Kidney epithelial cell (primary cell): ENCODE measurements at regions not wholly inside any gene's neighbourhood (a gene's known extent, or its start where the extent isn't known, plus 50 kb on each side); places are given as distances from the start of the nearest gene placed in this dataset.

ENCODE experiments used
- DNase-seq: peaks from one replicate; pipeline ENCODE4 v3.0.0-alpha.2; 2010; ENCODE audit warnings: low read depth
- H3K27me3 ChIP-seq: 2 replicates; pipeline ENCODE4 v1.6.0; 2011; ENCODE audit warnings: low read length; ENCODE audit not compliant: control insufficient read depth, insufficient read depth
- H3K36me3 ChIP-seq: 2 replicates; pipeline ENCODE4 v1.5.1; 2011; ENCODE audit warnings: low read length; ENCODE audit not compliant: control insufficient read depth, insufficient read depth
- H3K4me3 ChIP-seq: 2 replicates; pipeline ENCODE4 v1.5.1; 2011; ENCODE audit warnings: low read depth, mild to moderate bottlenecking, control low read depth, low read length
- TF ChIP-seq, protein P1 (sequence below): IDR thresholded peaks from 2 replicates; pipeline ENCODE4 v1.5.1; 2011; ENCODE audit warnings: mild to moderate bottlenecking, moderate library complexity, low read length, control low read depth, inconsistent platforms; ENCODE audit not compliant: insufficient read depth, poor library complexity, severe bottlenecking

DNA sequence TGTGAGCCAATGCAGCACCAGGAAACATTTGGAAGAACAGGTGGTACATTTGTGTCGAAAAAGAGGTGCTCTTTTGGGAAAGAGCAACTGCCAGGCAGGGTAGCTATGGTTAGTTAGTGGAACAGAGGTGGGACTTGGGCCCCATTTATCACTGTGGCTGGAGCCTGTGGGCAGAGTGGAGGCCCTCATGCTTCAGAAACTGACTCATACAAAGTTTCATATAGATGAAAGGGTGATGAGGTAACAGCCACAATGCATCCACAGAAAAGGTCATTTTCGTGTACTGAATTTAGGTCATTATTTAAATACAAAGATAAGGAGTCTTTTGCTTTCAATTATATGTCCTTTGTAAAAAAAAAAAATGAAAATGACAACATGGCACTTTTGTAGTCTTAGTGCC, 76.4 kb upstream of the HS3ST5 start:
- H3K4me3 ChIP-seq = no peak overlapping the region
- TF ChIP-seq, protein P1, sequence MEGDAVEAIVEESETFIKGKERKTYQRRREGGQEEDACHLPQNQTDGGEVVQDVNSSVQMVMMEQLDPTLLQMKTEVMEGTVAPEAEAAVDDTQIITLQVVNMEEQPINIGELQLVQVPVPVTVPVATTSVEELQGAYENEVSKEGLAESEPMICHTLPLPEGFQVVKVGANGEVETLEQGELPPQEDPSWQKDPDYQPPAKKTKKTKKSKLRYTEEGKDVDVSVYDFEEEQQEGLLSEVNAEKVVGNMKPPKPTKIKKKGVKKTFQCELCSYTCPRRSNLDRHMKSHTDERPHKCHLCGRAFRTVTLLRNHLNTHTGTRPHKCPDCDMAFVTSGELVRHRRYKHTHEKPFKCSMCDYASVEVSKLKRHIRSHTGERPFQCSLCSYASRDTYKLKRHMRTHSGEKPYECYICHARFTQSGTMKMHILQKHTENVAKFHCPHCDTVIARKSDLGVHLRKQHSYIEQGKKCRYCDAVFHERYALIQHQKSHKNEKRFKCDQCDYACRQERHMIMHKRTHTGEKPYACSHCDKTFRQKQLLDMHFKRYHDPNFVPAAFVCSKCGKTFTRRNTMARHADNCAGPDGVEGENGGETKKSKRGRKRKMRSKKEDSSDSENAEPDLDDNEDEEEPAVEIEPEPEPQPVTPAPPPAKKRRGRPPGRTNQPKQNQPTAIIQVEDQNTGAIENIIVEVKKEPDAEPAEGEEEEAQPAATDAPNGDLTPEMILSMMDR = no peak
- H3K27me3 ChIP-seq = no peaks in the 10 kb centered on the region
- DNase-seq = no peak
- H3K36me3 ChIP-seq = no peaks in the 10 kb centered on the region

DNA sequence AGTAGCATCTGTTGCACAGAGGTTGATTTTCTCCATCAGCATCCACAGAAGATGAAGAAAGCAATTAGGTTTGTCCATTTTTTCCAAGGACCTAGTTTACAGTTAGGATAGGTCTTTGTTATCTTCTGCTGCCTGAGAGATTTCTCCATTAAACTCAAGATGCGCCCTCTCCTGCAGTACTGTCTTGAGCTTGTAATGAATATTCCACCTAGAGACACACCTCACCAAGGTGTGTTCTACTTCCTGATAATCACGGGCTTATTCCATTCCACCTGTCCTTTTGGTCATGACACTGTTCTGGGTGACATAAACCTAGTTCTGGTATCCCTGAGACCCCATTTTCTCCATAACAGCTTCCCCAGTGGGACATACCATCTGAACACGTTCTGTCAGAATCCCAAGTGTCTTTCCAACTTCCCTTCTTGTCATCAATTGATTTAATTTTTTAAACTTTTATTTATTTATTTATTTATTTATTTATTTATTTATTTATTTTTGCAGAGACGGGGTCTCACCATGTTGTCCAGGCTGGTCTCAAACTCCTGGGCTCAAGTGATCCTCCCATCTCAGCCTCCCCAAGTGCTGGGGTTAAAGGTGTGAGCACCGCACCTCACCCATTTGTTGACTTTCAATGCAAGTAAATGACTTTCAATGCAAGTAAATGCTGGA, 75.6 kb upstream of the HS3ST5 start:
- H3K4me3 ChIP-seq = no peak overlapping the region
- no peaks in the 10 kb centered on the region for H3K36me3 ChIP-seq
- TF ChIP-seq, protein P1 = no peak
- H3K27me3 ChIP-seq = no peaks in the 10 kb centered on the region
- no peak for DNase-seq

DNA sequence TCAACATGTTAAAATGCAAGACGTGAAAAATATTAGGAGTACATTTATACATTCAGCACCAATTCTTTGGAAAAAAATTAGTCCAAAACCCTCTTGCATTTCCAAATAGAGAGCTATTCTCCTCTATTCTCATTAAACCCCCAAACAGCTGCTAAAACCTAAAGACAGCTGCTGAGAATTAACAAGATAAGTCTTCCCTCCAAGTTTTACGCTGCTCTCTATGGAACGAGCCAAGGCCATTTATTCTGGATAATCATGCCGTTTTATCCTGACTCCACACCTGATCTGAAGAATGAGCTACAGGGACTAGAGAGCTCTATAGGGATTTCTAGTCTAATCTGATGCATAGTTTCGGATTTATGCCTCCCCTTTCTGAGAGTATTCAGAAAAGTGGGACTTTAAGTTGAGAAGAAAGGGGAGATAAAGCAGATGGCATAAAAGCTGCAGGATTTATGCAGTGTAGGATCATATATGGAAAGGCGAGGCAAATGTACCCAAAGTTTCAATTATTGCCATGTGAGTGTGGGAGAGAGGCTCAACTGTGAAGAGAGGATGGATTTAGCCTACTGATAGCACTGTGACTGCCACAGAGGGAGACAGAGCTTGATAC, 64.7 kb upstream of the HS3ST5 start:
- DNase-seq = no peak
- Histone ChIP-seq H3K4me3 (no peak overlapping the region), H3K27me3 (no peaks in the 10 kb centered on the region), H3K36me3 (no peaks in the 10 kb centered on the region)
- TF ChIP-seq, protein P1 = no peak

DNA sequence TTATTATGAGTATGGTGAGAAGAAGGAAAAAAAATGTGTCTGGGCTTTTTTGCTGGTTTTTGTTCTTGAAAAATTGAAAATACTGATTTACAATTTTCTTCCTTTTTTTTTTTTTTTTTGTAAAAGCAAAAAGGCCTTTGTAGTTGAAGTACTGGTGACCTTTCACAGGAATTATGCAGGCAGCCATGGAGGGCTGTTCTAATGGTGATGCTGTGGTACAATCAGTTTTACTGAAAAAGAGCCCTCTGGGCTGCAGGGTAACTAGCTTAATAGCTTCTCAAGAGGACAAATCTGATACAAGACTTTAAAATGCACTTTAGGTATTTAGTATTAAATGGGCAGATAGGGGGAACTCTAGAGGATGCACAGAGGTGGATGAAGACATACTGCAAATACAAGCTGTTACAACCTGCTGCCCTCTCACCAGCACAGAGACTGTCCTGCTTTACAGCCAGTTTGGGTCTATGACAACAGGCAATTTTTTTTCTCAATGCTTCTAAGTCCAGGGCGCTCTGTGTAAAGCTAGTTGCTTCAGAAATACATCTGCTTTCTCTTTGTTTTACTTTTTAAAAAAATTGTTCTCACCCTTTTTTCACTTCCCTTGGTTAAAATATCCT, 61.6 kb upstream of the HS3ST5 start:
- no peaks in the 10 kb centered on the region for H3K36me3 ChIP-seq
- no peaks in the 10 kb centered on the region for H3K27me3 ChIP-seq
- TF ChIP-seq, protein P1 = no peak
- no peak for DNase-seq
- no peak overlapping the region for H3K4me3 ChIP-seq

DNA sequence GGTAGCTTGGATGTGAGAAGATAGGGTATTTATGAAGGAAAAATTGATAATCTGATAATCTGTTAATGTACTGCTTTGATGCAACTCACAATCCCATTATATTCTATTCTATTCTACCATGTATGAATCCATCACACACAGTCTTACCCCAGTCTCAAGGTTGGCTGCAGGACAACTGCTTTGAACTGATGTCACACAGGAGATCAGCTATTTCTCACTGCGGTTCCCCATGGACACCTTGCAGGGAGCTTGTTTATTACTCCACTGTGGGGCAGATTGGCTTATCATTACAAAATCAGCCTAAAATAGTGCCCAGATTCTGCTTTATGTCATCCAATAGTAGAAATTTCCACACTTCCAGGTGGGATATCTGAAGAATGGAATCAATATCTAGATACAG, 61.0 kb upstream of the HS3ST5 start:
- no peaks in the 10 kb centered on the region for H3K27me3 ChIP-seq
- no peak for DNase-seq
- TF ChIP-seq, protein P1 = no peak
- H3K4me3 ChIP-seq = no peak overlapping the region
- no peaks in the 10 kb centered on the region for H3K36me3 ChIP-seq

DNA sequence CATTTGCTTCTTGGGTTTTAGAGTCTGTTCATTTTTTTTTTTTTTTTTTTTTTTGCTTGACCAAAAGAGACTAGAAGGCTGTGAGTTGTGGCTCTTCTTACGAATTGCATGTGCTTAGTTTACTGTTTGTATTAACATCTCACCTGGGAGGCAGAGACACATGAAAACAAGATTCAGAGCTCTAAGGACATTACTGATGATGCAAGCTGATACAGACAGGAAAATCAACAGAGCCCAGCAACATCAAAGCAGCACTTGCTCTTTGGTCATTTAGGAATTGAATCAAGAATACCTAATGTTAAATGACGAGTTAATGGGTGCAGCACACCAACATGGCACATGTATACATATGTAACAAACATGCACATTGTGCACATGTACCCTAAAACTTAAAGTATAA, 55.7 kb upstream of the HS3ST5 start:
- Histone ChIP-seq H3K4me3 (no peak overlapping the region), H3K27me3 (no peaks in the 10 kb centered on the region), H3K36me3 (no peaks in the 10 kb centered on the region)
- TF ChIP-seq, protein P1 = no peak
- no peak for DNase-seq
